Vagina (tissue), 2 donors: ENCODE measurements at regions not wholly inside any gene's neighbourhood (a gene's known extent, or its start where the extent isn't known, plus 50 kb on each side); places are given as distances from the start of the nearest gene placed in this dataset.

Experiments
- POLR2AphosphoS5 ChIP-seq, 2 donors: sonication (generic); formaldehyde crosslinking; IDR thresholded peaks; one replicate each; pipeline ENCODE4 v1.9.0; 2017; ENCODE audit warnings: antibody characterized with exemption in 2 of 2, mild to moderate bottlenecking in 2 of 2, low read depth in 1 of 2; ENCODE audit not compliant: insufficient read depth in 1 of 2
- TF ChIP-seq, protein P1 (sequence below), 3 experiments: fragments of 450-650 bp in 2 of 3; fragments of 200-600 bp in 1 of 3; sonication (generic) in 1 of 3; IDR thresholded peaks; one replicate each; pipeline ENCODE4 v1.5.1; 2017 to 2019; ENCODE audit warnings: antibody characterized with exemption in 3 of 3, mild to moderate bottlenecking in 2 of 3, moderate library complexity in 2 of 3

DNA sequence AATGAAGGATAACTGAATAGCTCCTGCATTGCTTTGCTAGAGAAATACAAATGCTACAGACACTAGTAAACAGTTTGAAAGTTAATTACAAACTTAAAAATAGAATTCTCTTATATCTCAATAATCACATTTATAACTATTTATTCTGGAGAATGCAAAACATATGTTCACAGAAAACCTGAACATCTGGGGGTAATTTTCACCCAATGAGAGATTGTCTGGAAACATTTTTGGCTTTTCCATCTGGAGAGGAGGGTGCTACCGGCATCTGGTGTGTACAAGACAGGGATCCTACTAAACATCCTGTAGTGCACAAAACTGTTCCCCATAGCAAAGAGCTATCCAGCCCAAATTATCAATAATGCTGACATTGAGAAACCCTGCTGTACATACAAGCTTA lies 378.4 kb upstream of the CHORDC1 start:
- TF ChIP-seq, protein P1, sequence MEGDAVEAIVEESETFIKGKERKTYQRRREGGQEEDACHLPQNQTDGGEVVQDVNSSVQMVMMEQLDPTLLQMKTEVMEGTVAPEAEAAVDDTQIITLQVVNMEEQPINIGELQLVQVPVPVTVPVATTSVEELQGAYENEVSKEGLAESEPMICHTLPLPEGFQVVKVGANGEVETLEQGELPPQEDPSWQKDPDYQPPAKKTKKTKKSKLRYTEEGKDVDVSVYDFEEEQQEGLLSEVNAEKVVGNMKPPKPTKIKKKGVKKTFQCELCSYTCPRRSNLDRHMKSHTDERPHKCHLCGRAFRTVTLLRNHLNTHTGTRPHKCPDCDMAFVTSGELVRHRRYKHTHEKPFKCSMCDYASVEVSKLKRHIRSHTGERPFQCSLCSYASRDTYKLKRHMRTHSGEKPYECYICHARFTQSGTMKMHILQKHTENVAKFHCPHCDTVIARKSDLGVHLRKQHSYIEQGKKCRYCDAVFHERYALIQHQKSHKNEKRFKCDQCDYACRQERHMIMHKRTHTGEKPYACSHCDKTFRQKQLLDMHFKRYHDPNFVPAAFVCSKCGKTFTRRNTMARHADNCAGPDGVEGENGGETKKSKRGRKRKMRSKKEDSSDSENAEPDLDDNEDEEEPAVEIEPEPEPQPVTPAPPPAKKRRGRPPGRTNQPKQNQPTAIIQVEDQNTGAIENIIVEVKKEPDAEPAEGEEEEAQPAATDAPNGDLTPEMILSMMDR (IDR thresholded peaks at IDR 0.05) = no peak
- TF ChIP-seq POLR2AphosphoS5 (IDR thresholded peaks at IDR 0.05; ENCODE audit: insufficient read depth in 1 of 2, low read depth in 1 of 2) = no peak
